Testis (tissue), 2 donors: ENCODE measurements at regions not wholly inside any gene's neighbourhood (a gene's known extent, or its start where the extent isn't known, plus 50 kb on each side); places are given as distances from the start of the nearest gene placed in this dataset.

Source experiments
- DNase-seq: peaks from one replicate; pipeline ENCODE4 v3.0.0-alpha.2; 2019
- H3K27ac ChIP-seq, 2 donors: fragments of 200-600 bp; sonication (generic); one replicate each; pipeline ENCODE4 v1.5.1; 2019
- H3K27me3 ChIP-seq: fragments of 200-600 bp; sonication (generic); one replicate; pipeline ENCODE4 v1.5.1; 2019
- H3K36me3 ChIP-seq: fragments of 200-600 bp; sonication (generic); one replicate; pipeline ENCODE4 v1.5.1; 2017; ENCODE audit warnings: low read depth; ENCODE audit errors: missing control alignments
- H3K4me1 ChIP-seq: fragments of 200-600 bp; sonication (generic); one replicate; pipeline ENCODE4 v1.5.1; 2019
- H3K4me3 ChIP-seq, 2 donors: fragments of 200-600 bp; sonication (generic); one replicate each; pipeline ENCODE4 v1.5.1; 2017 to 2019
- H3K9me3 ChIP-seq: fragments of 200-600 bp; sonication (generic); one replicate; pipeline ENCODE4 v1.5.1; 2017
- POLR2A ChIP-seq: fragments of 450-650 bp; IDR thresholded peaks from one replicate; pipeline ENCODE4 v1.6.1; 2017; ENCODE audit warnings: antibody characterized with exemption, mild to moderate bottlenecking, moderate library complexity
- WGBS, 2 donors: methylation state at CpG; one replicate each; pipeline ENCODE4 v1.1.5; 2018; 5-methylcytosine and 5-hydroxymethylcytosine counted together
- intact Hi-C: fragments of 100-400 bp; cut with DNase I; formaldehyde crosslinking; loops from one replicate; pipeline ENCODE4 v1.15.1; 2023; ENCODE audit warnings: low total_unique reads
- TF ChIP-seq, protein P1 (sequence below), 3 experiments: fragments of 450-650 bp in 2 of 3; fragments of 200-600 bp in 1 of 3; sonication (generic) in 1 of 3; IDR thresholded peaks; one replicate each; pipeline ENCODE4 v1.5.1; 2016 to 2019; ENCODE audit warnings: antibody characterized with exemption in 3 of 3, mild to moderate bottlenecking in 2 of 3, moderate library complexity in 1 of 3

DNA sequence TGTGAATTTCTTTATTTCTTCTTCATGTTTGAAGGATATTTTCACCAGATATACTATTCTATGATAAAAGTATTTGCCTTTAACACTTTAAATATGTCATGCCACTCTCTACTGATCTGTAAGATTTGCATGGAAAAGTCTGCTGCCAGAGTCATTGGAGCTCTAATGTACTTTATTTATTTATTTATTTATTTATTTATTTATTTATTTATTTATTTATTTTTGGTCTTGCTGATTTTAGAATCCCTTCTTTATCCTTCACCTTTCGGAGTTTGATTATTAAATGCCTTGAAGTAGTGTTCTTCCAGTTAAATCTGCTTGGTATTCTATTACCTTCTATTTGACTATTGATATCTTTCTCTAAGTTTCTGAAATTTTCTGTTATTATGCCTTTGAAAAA is 1669.6 kb downstream of the OTOL1 start:
- WGBS, 2 donors = 83 to 86% methylated on average over 1 of the region's 1 CpG
- Histone ChIP-seq H3K36me3 (no peaks in the 10 kb centered on the region), H3K9me3 (no peaks in the 10 kb centered on the region), H3K4me1 (no peaks in the 10 kb centered on the region), H3K27me3 (no peaks in the 10 kb centered on the region), H3K27ac (no peak overlapping the region), H3K4me3 (no peak overlapping the region)
- TF ChIP-seq, protein P1, sequence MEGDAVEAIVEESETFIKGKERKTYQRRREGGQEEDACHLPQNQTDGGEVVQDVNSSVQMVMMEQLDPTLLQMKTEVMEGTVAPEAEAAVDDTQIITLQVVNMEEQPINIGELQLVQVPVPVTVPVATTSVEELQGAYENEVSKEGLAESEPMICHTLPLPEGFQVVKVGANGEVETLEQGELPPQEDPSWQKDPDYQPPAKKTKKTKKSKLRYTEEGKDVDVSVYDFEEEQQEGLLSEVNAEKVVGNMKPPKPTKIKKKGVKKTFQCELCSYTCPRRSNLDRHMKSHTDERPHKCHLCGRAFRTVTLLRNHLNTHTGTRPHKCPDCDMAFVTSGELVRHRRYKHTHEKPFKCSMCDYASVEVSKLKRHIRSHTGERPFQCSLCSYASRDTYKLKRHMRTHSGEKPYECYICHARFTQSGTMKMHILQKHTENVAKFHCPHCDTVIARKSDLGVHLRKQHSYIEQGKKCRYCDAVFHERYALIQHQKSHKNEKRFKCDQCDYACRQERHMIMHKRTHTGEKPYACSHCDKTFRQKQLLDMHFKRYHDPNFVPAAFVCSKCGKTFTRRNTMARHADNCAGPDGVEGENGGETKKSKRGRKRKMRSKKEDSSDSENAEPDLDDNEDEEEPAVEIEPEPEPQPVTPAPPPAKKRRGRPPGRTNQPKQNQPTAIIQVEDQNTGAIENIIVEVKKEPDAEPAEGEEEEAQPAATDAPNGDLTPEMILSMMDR (IDR thresholded peaks at IDR 0.05) = no peak
- TF ChIP-seq POLR2A = no peak
- intact Hi-C loops = no loop called here
- DNase-seq = no peak

DNA sequence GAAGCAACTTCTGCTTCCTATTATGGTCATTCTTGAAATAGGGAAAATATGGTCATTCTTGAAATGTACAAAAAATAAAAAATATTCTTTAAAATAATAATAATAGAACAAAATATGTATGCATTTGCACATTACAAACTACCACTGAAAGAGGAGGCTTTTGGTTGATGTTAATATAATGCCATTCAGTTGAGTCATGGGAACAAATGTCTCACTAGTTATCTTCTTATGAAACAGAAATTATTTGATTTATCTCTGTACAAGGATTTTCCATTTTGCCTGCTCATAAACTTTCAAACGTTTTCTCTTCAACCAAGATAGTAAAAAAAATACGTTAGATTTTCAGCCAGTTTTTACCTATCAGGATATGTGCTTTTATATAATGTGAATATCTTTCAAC is 1662.7 kb downstream of the OTOL1 start:
- DNase-seq = no peak
- no peaks in the 10 kb centered on the region for H3K9me3 ChIP-seq
- intact Hi-C loops = no loop called here
- no peak overlapping the region for H3K27ac ChIP-seq
- H3K4me1 ChIP-seq = no peaks in the 10 kb centered on the region
- no peaks in the 10 kb centered on the region for H3K36me3 ChIP-seq
- no peaks in the 10 kb centered on the region for H3K27me3 ChIP-seq
- no peak overlapping the region for H3K4me3 ChIP-seq
- TF ChIP-seq POLR2A = no peak
- TF ChIP-seq, protein P1 (IDR thresholded peaks at IDR 0.05) = no peak
- WGBS, 2 donors = 59 to 64% methylated on average over 2 of the region's 2 CpGs

DNA sequence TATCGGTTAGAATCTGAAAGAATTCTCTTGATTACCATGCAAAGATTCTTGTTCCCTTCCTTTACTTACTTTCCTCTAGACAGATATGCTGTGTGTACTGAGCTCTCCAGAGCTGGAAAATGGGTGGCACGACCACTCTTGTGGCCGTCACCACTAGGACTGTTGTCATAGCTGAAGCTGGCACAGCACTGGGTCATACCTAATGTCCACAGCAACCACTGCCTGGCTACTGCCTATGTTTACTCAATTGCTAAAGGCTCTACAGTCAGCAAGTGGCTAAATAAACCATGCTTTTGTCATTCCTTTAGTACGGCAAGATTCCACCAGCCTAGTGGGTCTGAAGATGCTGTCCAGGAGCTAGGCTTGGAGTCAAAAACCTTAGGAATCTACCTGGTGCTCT is 1643.0 kb downstream of the OTOL1 start:
- intact Hi-C loops = no loop called here
- 84% methylated on average over 4 of the region's 4 CpGs for WGBS, 2 donors
- no peaks in the 10 kb centered on the region for H3K9me3 ChIP-seq
- no peaks in the 10 kb centered on the region for H3K4me1 ChIP-seq
- TF ChIP-seq POLR2A = no peak
- TF ChIP-seq, protein P1 (IDR thresholded peaks at IDR 0.05) = no peak
- H3K4me3 ChIP-seq = no peak overlapping the region
- H3K27me3 ChIP-seq = no peaks in the 10 kb centered on the region
- no peak for DNase-seq
- H3K27ac ChIP-seq = no peak overlapping the region
- no peaks in the 10 kb centered on the region for H3K36me3 ChIP-seq

DNA sequence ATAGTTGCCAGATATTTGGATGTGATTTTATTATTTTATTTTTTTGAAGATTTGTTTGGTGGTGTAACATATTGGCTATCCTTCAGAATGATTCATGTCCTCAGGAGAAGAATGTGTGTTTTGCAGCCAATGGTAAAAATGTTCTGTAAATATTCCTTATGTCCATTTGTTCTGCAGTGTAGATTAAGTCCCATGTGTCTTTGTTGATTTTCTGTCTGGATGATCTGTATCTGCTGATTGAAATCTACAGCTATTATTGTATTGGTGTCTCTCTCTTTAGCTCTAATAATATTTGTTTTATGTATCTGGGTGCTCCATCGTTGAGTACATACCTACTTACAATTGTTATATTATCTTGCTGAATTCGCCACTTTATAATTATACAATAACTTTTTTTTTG is 1641.7 kb downstream of the OTOL1 start:
- intact Hi-C loops = no loop called here
- no peak overlapping the region for H3K27ac ChIP-seq
- no peak for DNase-seq
- H3K27me3 ChIP-seq = no peaks in the 10 kb centered on the region
- TF ChIP-seq POLR2A = no peak
- TF ChIP-seq, protein P1 (IDR thresholded peaks at IDR 0.05) = no peak
- no peak overlapping the region for H3K4me3 ChIP-seq
- 89 to 91% methylated on average over 2 of the region's 2 CpGs for WGBS, 2 donors
- no peaks in the 10 kb centered on the region for H3K36me3 ChIP-seq
- H3K4me1 ChIP-seq = no peaks in the 10 kb centered on the region
- H3K9me3 ChIP-seq = no peaks in the 10 kb centered on the region

DNA sequence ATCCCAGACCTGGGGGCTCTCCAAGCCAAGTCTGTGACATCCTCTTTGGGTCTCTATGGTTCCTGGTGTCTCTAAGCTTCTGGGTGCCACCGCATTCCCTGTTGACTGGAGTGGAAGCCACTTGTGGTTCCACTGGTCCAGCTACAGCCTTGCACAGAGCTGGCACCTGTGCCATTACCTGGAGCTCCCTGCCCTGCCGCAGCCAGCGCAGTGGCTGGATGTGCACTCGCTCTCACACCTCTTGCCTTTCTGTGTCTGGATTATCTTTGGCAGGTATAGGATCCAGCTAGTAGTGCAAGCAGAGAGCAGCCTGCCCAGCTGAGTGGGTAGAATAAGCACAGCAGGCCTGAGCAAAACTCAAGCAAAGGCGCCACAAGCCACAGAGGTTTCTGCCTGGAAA is 1635.5 kb downstream of the OTOL1 start:
- Histone ChIP-seq H3K27me3 (no peaks in the 10 kb centered on the region), H3K4me3 (no peak overlapping the region), H3K36me3 (no peaks in the 10 kb centered on the region), H3K9me3 (no peaks in the 10 kb centered on the region), H3K4me1 (no peaks in the 10 kb centered on the region), H3K27ac (no peak overlapping the region)
- no peak for DNase-seq
- intact Hi-C loops = no loop called here
- 83 to 84% methylated on average over 5 of the region's 5 CpGs for WGBS, 2 donors
- TF ChIP-seq POLR2A = no peak
- TF ChIP-seq, protein P1 (IDR thresholded peaks at IDR 0.05) = no peak
